ENCODE measurements at regions not wholly inside any gene's neighbourhood (a gene's known extent, or its start where the extent isn't known, plus 50 kb on each side); places are given as distances from the start of the nearest gene placed in this dataset.

- DNase-seq (ENCODE audit: extremely low read depth in 1 of 4, low spot score in 3 of 4) (no peak), ATAC-seq (no peak; the same call in 2 of the 3 replicates), FAIRE-seq (no peak)
- H2AFZ ChIP-seq (ENCODE audit: low read depth, low read length): peak overlapping the region; percentile 55; the same call in 1 of the 2 replicates
- H3K9me1 ChIP-seq (ENCODE audit: control insufficient read depth, insufficient read depth, low read length): no peaks in the 10 kb centered on the region
- BruUV-seq (replicated peaks): no TSS peak
- H3K4me1 ChIP-seq (replicated peaks in 1 of 2; ENCODE audit: control insufficient read depth in 2 of 2, insufficient read depth in 2 of 2, low read length in 2 of 2): peaks cover 0 to 4% of the 10 kb centered on the region in 2 experiments; a peak in 1 of 5 replicates
- no peak overlapping the region for H3K9ac ChIP-seq (ENCODE audit: insufficient read depth in 1 of 2, low read depth in 2 of 2, low read length in 2 of 2)
- no peaks in the 10 kb centered on the region for H3K27me3 ChIP-seq (ENCODE audit: control insufficient read depth in 2 of 2, insufficient read depth in 2 of 2, low read length in 2 of 2)
- WGBS (ENCODE audit: insufficient coverage, low coverage, missing lambda C conversion rate): 68% methylated on average over 14 of the region's 14 CpGs
- H3K79me2 ChIP-seq (ENCODE audit: control insufficient read depth, insufficient read depth, low read length): no peaks in the 10 kb centered on the region
- no peaks in the 10 kb centered on the region for H4K20me1 ChIP-seq (replicated peaks; ENCODE audit: control insufficient read depth, insufficient read depth, low read length)
- H3K9me3 ChIP-seq (replicated peaks; ENCODE audit: control insufficient read depth, insufficient read depth, low read depth, low read length): no peaks in the 10 kb centered on the region
- H3K27ac ChIP-seq (ENCODE audit: extremely low read depth, low read depth, low read length): no peak overlapping the region
- no peaks in the 10 kb centered on the region for H3K36me3 ChIP-seq (ENCODE audit: control insufficient read depth, insufficient read depth, low read length)
- intact Hi-C loops (cut with micrococcal nuclease) (no loop called here), in situ Hi-C loops (cut with MboI) (no loop called here)
- ChIA-PET CTCF (ENCODE audit: low intra/inter-chr PET ratio) (no interaction called here), POLR2A (no interaction called here)
- H3K4me2 ChIP-seq (ENCODE audit: insufficient read depth, low read length): no peak overlapping the region
- H3K4me3 ChIP-seq: no peak overlapping the region
- TF ChIP-seq CBX2 (IDR thresholded peaks at IDR 0.05; ENCODE audit: insufficient read depth, low read length, poor library complexity, severe bottlenecking): no peak
- TF ChIP-seq XRCC4 (IDR thresholded peaks at IDR 0.05; ENCODE audit: extremely low read depth, insufficient read depth, insufficient read length): no peak
- TF ChIP-seq ZNF436 (CRISPR knock-in tag; IDR thresholded peaks at IDR 0.05): no peak
- TF ChIP-seq SPI1 (IDR thresholded peaks at IDR 0.05; ENCODE audit: borderline replicate concordance, low read depth, low read length): 0 out of 2 replicates have a peak, but pooled peaks have one; percentile 3
- no peak for TF ChIP-seq TRIM28 (IDR thresholded peaks at IDR 0.05)
- TF ChIP-seq ZBTB12 (CRISPR knock-in tag; IDR thresholded peaks at IDR 0.05): no peak
- TF ChIP-seq RFX1 (IDR thresholded peaks at IDR 0.05): no peak
- TF ChIP-seq AFF1 (IDR thresholded peaks at IDR 0.05; ENCODE audit: low read depth in 1 of 2, partially characterized antibody in 2 of 2): no peak
- TF ChIP-seq EWSR1 (IDR thresholded peaks at IDR 0.05; ENCODE audit: borderline replicate concordance, low read depth, partially characterized antibody): no peak
- TF ChIP-seq HDAC2 (IDR thresholded peaks at IDR 0.05): no peak
- no peak for TF ChIP-seq TGIF2 (CRISPR knock-in tag; IDR thresholded peaks at IDR 0.05)
- TF ChIP-seq RBM22 (IDR thresholded peaks at IDR 0.05; ENCODE audit: low read depth, low read length, poor library complexity, severe bottlenecking): no peak
- no peak for TF ChIP-seq MBD1 (CRISPR knock-in tag; IDR thresholded peaks at IDR 0.05)
These were observed 112.2 kb upstream of the ENPP6 start for GRCh38 chr4:184329659-184330400.

Measured in K562 (cell line).